Body of pancreas (tissue), 4 donors: ENCODE measurements at regions not wholly inside any gene's neighbourhood (a gene's known extent, or its start where the extent isn't known, plus 50 kb on each side); places are given as distances from the start of the nearest gene placed in this dataset.

Source experiments
- POLR2A ChIP-seq, 3 donors: fragments of 450-650 bp; IDR thresholded peaks; one replicate each; pipeline ENCODE4 v1.6.1; 2016; ENCODE audit warnings: antibody characterized with exemption in 3 of 3, mild to moderate bottlenecking in 2 of 3
- TF ChIP-seq, protein P1 (sequence below), 7 experiments: fragments of 450-650 bp in 4 of 7; fragments of 200-600 bp in 3 of 7; sonication (generic) in 3 of 7; IDR thresholded peaks; one replicate each; pipeline ENCODE4 v1.5.1; 2016 to 2019; ENCODE audit warnings: antibody characterized with exemption in 7 of 7

DNA sequence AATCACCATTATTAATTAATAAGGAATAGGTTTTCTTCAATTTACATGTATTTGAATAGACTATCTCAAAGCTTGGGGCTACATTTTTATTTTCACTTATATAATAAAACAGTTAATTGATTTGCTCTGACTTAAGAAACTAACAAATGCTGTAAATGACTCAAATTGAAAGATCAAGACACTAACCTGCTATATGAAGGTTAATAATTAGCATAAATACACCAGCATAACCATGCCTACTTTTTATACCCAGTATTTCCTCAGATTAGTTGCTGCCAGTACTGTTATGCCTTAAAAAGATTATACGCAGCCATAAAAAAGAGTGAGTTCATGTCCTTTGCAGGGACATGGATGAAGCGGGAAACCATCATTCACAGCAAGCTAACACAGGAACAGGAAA is 1545.1 kb downstream of the AMY1C start:
- no peak for TF ChIP-seq POLR2A (IDR thresholded peaks at IDR 0.05)
- TF ChIP-seq, protein P1, sequence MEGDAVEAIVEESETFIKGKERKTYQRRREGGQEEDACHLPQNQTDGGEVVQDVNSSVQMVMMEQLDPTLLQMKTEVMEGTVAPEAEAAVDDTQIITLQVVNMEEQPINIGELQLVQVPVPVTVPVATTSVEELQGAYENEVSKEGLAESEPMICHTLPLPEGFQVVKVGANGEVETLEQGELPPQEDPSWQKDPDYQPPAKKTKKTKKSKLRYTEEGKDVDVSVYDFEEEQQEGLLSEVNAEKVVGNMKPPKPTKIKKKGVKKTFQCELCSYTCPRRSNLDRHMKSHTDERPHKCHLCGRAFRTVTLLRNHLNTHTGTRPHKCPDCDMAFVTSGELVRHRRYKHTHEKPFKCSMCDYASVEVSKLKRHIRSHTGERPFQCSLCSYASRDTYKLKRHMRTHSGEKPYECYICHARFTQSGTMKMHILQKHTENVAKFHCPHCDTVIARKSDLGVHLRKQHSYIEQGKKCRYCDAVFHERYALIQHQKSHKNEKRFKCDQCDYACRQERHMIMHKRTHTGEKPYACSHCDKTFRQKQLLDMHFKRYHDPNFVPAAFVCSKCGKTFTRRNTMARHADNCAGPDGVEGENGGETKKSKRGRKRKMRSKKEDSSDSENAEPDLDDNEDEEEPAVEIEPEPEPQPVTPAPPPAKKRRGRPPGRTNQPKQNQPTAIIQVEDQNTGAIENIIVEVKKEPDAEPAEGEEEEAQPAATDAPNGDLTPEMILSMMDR (IDR thresholded peaks at IDR 0.05) = no peak
